ENCODE measurements at regions not wholly inside any gene's neighbourhood (a gene's known extent, or its start where the extent isn't known, plus 50 kb on each side); places are given as distances from the start of the nearest gene placed in this dataset.

DNA sequence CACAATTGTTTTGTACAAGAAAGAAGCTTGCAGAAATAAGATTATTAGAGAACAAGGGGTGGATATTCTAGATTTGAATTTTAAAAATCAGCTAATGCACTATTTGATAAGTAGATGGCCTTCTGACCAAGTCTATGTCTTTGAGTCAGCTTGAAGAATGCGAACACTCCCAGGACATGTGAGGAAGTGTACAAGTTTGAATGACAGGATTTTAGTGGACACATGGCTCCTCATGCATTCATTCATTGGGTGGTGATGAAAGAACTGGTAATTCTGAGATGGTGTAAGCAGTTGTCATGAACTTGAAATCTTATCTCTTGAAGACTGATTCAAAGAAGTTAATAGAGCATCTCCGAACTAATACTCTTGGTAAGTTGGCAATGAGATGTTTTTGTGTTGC, 548.2 kb upstream of the CNKSR2 start:
- TF ChIP-seq, protein P1, sequence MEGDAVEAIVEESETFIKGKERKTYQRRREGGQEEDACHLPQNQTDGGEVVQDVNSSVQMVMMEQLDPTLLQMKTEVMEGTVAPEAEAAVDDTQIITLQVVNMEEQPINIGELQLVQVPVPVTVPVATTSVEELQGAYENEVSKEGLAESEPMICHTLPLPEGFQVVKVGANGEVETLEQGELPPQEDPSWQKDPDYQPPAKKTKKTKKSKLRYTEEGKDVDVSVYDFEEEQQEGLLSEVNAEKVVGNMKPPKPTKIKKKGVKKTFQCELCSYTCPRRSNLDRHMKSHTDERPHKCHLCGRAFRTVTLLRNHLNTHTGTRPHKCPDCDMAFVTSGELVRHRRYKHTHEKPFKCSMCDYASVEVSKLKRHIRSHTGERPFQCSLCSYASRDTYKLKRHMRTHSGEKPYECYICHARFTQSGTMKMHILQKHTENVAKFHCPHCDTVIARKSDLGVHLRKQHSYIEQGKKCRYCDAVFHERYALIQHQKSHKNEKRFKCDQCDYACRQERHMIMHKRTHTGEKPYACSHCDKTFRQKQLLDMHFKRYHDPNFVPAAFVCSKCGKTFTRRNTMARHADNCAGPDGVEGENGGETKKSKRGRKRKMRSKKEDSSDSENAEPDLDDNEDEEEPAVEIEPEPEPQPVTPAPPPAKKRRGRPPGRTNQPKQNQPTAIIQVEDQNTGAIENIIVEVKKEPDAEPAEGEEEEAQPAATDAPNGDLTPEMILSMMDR (conservative IDR thresholded peaks at IDR 0.05): no peak
- no peak for TF ChIP-seq EZH2 (IDR thresholded peaks at IDR 0.05; ENCODE audit: low read depth)

Measured in PC-9 (cell line).